ENCODE measurements at regions not wholly inside any gene's neighbourhood (a gene's known extent, or its start where the extent isn't known, plus 50 kb on each side); places are given as distances from the start of the nearest gene placed in this dataset.
"Not testable (repeated sequence)": the region's sequence is repeated elsewhere in the genome, so short reads cannot be mapped to it uniquely, and the experiment has no call there.

- no peak overlapping the region for H3K4me3 ChIP-seq (ENCODE audit: low read depth, low read length)
- no peak for DNase-seq (ENCODE audit: low read depth)
These were observed 1260.2 kb downstream of the ADGRL3 start for GRCh38 chr4:62460329-62460728.

- no peak for DNase-seq (ENCODE audit: low read depth)
- H3K4me3 ChIP-seq (ENCODE audit: low read depth, low read length) = no peak overlapping the region
These were observed 1257.2 kb downstream of the ADGRL3 start for GRCh38 chr4:62457356-62457755.

- H3K4me3 ChIP-seq (ENCODE audit: low read depth, low read length) = no peak overlapping the region
- DNase-seq (ENCODE audit: low read depth) = no peak
These were observed 1255.7 kb downstream of the ADGRL3 start for GRCh38 chr4:62455871-62456270.

- no peak overlapping the region for H3K4me3 ChIP-seq (ENCODE audit: low read depth, low read length)
- no peak for DNase-seq (ENCODE audit: low read depth)
These were observed 1254.4 kb downstream of the ADGRL3 start for GRCh38 chr4:62454535-62454934.

GRCh38 chr4:62450740-62451139 is 1250.6 kb downstream of the ADGRL3 start:
- DNase-seq (ENCODE audit: low read depth) = no peak
- no peak overlapping the region for H3K4me3 ChIP-seq (ENCODE audit: low read depth, low read length)

- DNase-seq (ENCODE audit: low read depth) = no peak
- no peak overlapping the region for H3K4me3 ChIP-seq (ENCODE audit: low read depth, low read length)
These were observed 1249.4 kb downstream of the ADGRL3 start for GRCh38 chr4:62449538-62449937.

- no peak for DNase-seq (ENCODE audit: low read depth)
- no peak overlapping the region for H3K4me3 ChIP-seq (ENCODE audit: low read depth, low read length)
These were observed 1248.8 kb downstream of the ADGRL3 start for GRCh38 chr4:62448911-62449310.

GRCh38 chr4:62439051-62439450 is 1238.9 kb downstream of the ADGRL3 start:
- no peak overlapping the region for H3K4me3 ChIP-seq (ENCODE audit: low read depth, low read length)
- DNase-seq (ENCODE audit: low read depth) = no peak

- no peak overlapping the region for H3K4me3 ChIP-seq (ENCODE audit: low read depth, low read length)
- DNase-seq (ENCODE audit: low read depth) = no peak
These were observed 1234.8 kb downstream of the ADGRL3 start for GRCh38 chr4:62434921-62435320.

GRCh38 chr4:62431513-62432231 is 1231.5 kb downstream of the ADGRL3 start:
- not testable (repeated sequence) for H3K4me3 ChIP-seq (ENCODE audit: low read depth, low read length); DNase-seq (ENCODE audit: low read depth)

- H3K4me3 ChIP-seq (ENCODE audit: low read depth, low read length) = no peak overlapping the region
- DNase-seq (ENCODE audit: low read depth) = no peak
These were observed 1229.2 kb downstream of the ADGRL3 start for GRCh38 chr4:62429297-62429696.

- no peak overlapping the region for H3K4me3 ChIP-seq (ENCODE audit: low read depth, low read length)
- no peak for DNase-seq (ENCODE audit: low read depth)
These were observed 1215.1 kb downstream of the ADGRL3 start for GRCh38 chr4:62415256-62415655.

GRCh38 chr4:62414563-62414962 is 1214.4 kb downstream of the ADGRL3 start:
- no peak overlapping the region for H3K4me3 ChIP-seq (ENCODE audit: low read depth, low read length)
- no peak for DNase-seq (ENCODE audit: low read depth)

GRCh38 chr4:62410371-62411003 is 1210.4 kb downstream of the ADGRL3 start:
- no peak overlapping the region for H3K4me3 ChIP-seq (ENCODE audit: low read depth, low read length)
- DNase-seq (ENCODE audit: low read depth) = no peak

- H3K4me3 ChIP-seq (ENCODE audit: low read depth, low read length) = no peak overlapping the region
- no peak for DNase-seq (ENCODE audit: low read depth)
These were observed 1208.3 kb downstream of the ADGRL3 start for GRCh38 chr4:62408454-62408853.

GRCh38 chr4:62407534-62407933 is 1207.4 kb downstream of the ADGRL3 start:
- DNase-seq (ENCODE audit: low read depth) = no peak
- H3K4me3 ChIP-seq (ENCODE audit: low read depth, low read length) = no peak overlapping the region

- no peak for DNase-seq (ENCODE audit: low read depth)
These were observed 1202.1 kb downstream of the ADGRL3 start for GRCh38 chr4:62402088-62402806.

GRCh38 chr4:62399242-62399641 is 1199.1 kb downstream of the ADGRL3 start:
- H3K4me3 ChIP-seq (ENCODE audit: low read depth, low read length) = no peak overlapping the region
- DNase-seq (ENCODE audit: low read depth) = no peak

More at GRCh38 chr4:62402088-62402806, 1202.1 kb downstream of the ADGRL3 start:
- no peak overlapping the region for H3K4me3 ChIP-seq (ENCODE audit: low read depth, low read length)

- no peak overlapping the region for H3K4me3 ChIP-seq (ENCODE audit: low read depth, low read length)
- no peak for DNase-seq (ENCODE audit: low read depth)
These were observed 1198.2 kb downstream of the ADGRL3 start for GRCh38 chr4:62398318-62398717.

- no peak overlapping the region for H3K4me3 ChIP-seq (ENCODE audit: low read depth, low read length)
- DNase-seq (ENCODE audit: low read depth) = no peak
These were observed 1194.6 kb downstream of the ADGRL3 start for GRCh38 chr4:62394766-62395165.

- no peak for DNase-seq (ENCODE audit: low read depth)
- H3K4me3 ChIP-seq (ENCODE audit: low read depth, low read length) = no peak overlapping the region
These were observed 1187.7 kb downstream of the ADGRL3 start for GRCh38 chr4:62387808-62388207.
